Endothelial cell of umbilical vein (primary cell): ENCODE measurements at regions not wholly inside any gene's neighbourhood (a gene's known extent, or its start where the extent isn't known, plus 50 kb on each side); places are given as distances from the start of the nearest gene placed in this dataset.
"Not testable (repeated sequence)": the region's sequence is repeated elsewhere in the genome, so short reads cannot be mapped to it uniquely, and the experiment has no call there.

ENCODE experiments used
- BruUV-seq: library from RNA; stranded (reverse); fragments of 400-500 nt; replicated peaks from 2 replicates; lab custom pipeline; 2021; lab: Mats Ljungman, UMichigan
- CTCF ChIA-PET: fragments of 300-600, 350-600 bp; sonication (Branson Sonifier 250); formaldehyde crosslinking; loops from one replicate; lab custom pipeline; 2021; ENCODE audit warnings: antibody characterized with exemption, inconsistent platforms; lab: Charles Lee
- POLR2A ChIA-PET: fragments of 300-600, 350-600 bp; sonication (Branson Sonifier 250); formaldehyde crosslinking; loops from one replicate; lab custom pipeline; 2021; ENCODE audit warnings: antibody characterized with exemption, inconsistent platforms; lab: Charles Lee
- DNase-seq: peaks from one replicate; pipeline ENCODE4 v3.0.0-alpha.2; 2011; ENCODE audit warnings: low read depth, low spot score
- FAIRE-seq: peaks from 2 replicates; lab custom pipeline; 2011; peaks lifted over from hg19 to GRCh38; lab: Jason Lieb, UNC
- H2AFZ ChIP-seq: 2 replicates; pipeline ENCODE4 v1.6.0; 2012; ENCODE audit warnings: low read depth, low read length, control low read depth, inconsistent platforms
- H3K27ac ChIP-seq: 2 replicates; pipeline ENCODE4 v1.5.1; 2011; ENCODE audit warnings: low read depth, mild to moderate bottlenecking, control low read depth, low read length, moderate library complexity; ENCODE audit not compliant: insufficient read depth
- H3K27me3 ChIP-seq, 2 experiments: 2 replicates each; pipeline versions ENCODE4 v1.6.0 to v1.6.1; 2011; ENCODE audit warnings: low read length in 2 of 2, mixed read lengths in 1 of 2; ENCODE audit not compliant: control insufficient read depth in 2 of 2, insufficient read depth in 2 of 2
- H3K36me3 ChIP-seq, 2 experiments: 2 replicates in 1 of 2; 3 replicates in 1 of 2; pipeline ENCODE4 v1.5.1; 2011; ENCODE audit warnings: low read length in 2 of 2, mild to moderate bottlenecking in 1 of 2, moderate library complexity in 1 of 2; ENCODE audit not compliant: control insufficient read depth in 2 of 2, insufficient read depth in 2 of 2; ENCODE audit errors: extremely low read depth in 1 of 2
- H3K4me1 ChIP-seq: 3 replicates; pipeline ENCODE4 v1.5.1; 2011; ENCODE audit warnings: mild to moderate bottlenecking, low read length; ENCODE audit not compliant: control insufficient read depth, insufficient read depth; ENCODE audit errors: extremely low read depth
- H3K4me2 ChIP-seq: 2 replicates; pipeline ENCODE4 v1.6.1; 2011; ENCODE audit warnings: low read length, control low read depth, mixed read lengths; ENCODE audit not compliant: insufficient read depth
- H3K4me3 ChIP-seq, 3 experiments: fragments of 200-600 bp in 1 of 3; sonication (generic), shearing (Covaris generic) in 1 of 3; replicated peaks in 1 of 3; 2 replicates each; pipeline ENCODE4 v1.5.1; 2011 to 2016; ENCODE audit warnings: control low read depth in 3 of 3, low read length in 3 of 3, mild to moderate bottlenecking in 2 of 3, inconsistent platforms in 1 of 3, low read depth in 1 of 3, moderate library complexity in 1 of 3; ENCODE audit not compliant: insufficient read depth in 1 of 3
- H3K79me2 ChIP-seq: 2 replicates; pipeline ENCODE4 v1.6.0; 2012; ENCODE audit warnings: low read length, inconsistent platforms; ENCODE audit not compliant: control insufficient read depth, insufficient read depth
- H3K9ac ChIP-seq: replicated peaks from 2 replicates; pipeline ENCODE3; 2011; ENCODE audit warnings: low read length, control low read depth; ENCODE audit not compliant: insufficient read depth; ENCODE audit errors: extremely low read depth
- H3K9me1 ChIP-seq: replicated peaks from 3 replicates; pipeline ENCODE4 v1.6.0; 2011; ENCODE audit warnings: mild to moderate bottlenecking, low read length; ENCODE audit not compliant: control insufficient read depth, insufficient read depth; ENCODE audit errors: extremely low read depth
- H3K9me3 ChIP-seq: replicated peaks from 2 replicates; pipeline ENCODE4 v1.5.1; 2012; ENCODE audit warnings: low read length, inconsistent platforms; ENCODE audit not compliant: control insufficient read depth, insufficient read depth
- H4K20me1 ChIP-seq: replicated peaks from 2 replicates; pipeline ENCODE3; 2011; ENCODE audit warnings: mild to moderate bottlenecking, low read length; ENCODE audit not compliant: control insufficient read depth, insufficient read depth; ENCODE audit errors: extremely low read depth
- EZH2 ChIP-seq: IDR thresholded peaks from 2 replicates; pipeline ENCODE4 v1.6.1; 2012; ENCODE audit warnings: borderline replicate concordance, low read depth, mild to moderate bottlenecking, moderate library complexity, low read length, inconsistent platforms; ENCODE audit not compliant: severe bottlenecking
- FOS ChIP-seq: IDR thresholded peaks from 2 replicates; pipeline ENCODE4 v1.6.1; 2011; ENCODE audit warnings: mild to moderate bottlenecking, low read length, moderate library complexity, borderline replicate concordance; ENCODE audit not compliant: insufficient read depth
- GATA2 ChIP-seq: IDR thresholded peaks from 2 replicates; pipeline ENCODE4 v1.7.0; 2011; ENCODE audit warnings: low read depth, mild to moderate bottlenecking, moderate library complexity, mixed read lengths, low read length; ENCODE audit not compliant: insufficient read length, insufficient read depth
- JUN ChIP-seq: IDR thresholded peaks from 2 replicates; pipeline ENCODE4 v1.6.1; 2011; ENCODE audit warnings: borderline replicate concordance, low read depth; ENCODE audit not compliant: insufficient read length, insufficient read depth
- MYC ChIP-seq: IDR thresholded peaks from one replicate; pipeline ENCODE4 v1.6.1; 2011; ENCODE audit warnings: mild to moderate bottlenecking, low read depth, low read length
- POLR2A ChIP-seq: IDR thresholded peaks from 2 replicates; pipeline ENCODE4 v1.6.1; 2012; ENCODE audit warnings: low read depth, mild to moderate bottlenecking, control low read depth, low read length
- POLR2AphosphoS5 ChIP-seq: IDR thresholded peaks from 2 replicates; pipeline ENCODE4 v1.6.1; 2012; ENCODE audit warnings: low read depth, mild to moderate bottlenecking, control low read depth, low read length, moderate library complexity; ENCODE audit not compliant: insufficient read depth
- dilution Hi-C: fragments of 300-500 bp; cut with MboI; formaldehyde crosslinking; loops from one replicate; pipeline ENCODE4 v1.15.0; 2019; ENCODE audit warnings: low sequenced_read_pairs; ENCODE audit not compliant: extremely low pct_ligation_motif_present
- intact Hi-C: fragments of 100-400 bp; cut with micrococcal nuclease; formaldehyde crosslinking; loops from one replicate; pipeline ENCODE4 v1.10.0; 2022
- TF ChIP-seq, protein P1 (sequence below), 2 donors: IDR thresholded peaks; 1 replicate in 1 of 2; 2 replicates in 1 of 2; pipeline ENCODE4 v1.5.1; 2011; ENCODE audit warnings: low read length in 2 of 2, mild to moderate bottlenecking in 2 of 2, moderate library complexity in 2 of 2, control low read depth in 1 of 2, inconsistent platforms in 1 of 2, low read depth in 1 of 2; ENCODE audit not compliant: insufficient read depth in 1 of 2; ENCODE audit errors: extremely low read depth in 1 of 2
- TF ChIP-seq, protein P2 (sequence below): IDR thresholded peaks from 2 replicates; pipeline ENCODE4 v1.6.1; 2011; ENCODE audit not compliant: insufficient read depth, insufficient read length

DNA sequence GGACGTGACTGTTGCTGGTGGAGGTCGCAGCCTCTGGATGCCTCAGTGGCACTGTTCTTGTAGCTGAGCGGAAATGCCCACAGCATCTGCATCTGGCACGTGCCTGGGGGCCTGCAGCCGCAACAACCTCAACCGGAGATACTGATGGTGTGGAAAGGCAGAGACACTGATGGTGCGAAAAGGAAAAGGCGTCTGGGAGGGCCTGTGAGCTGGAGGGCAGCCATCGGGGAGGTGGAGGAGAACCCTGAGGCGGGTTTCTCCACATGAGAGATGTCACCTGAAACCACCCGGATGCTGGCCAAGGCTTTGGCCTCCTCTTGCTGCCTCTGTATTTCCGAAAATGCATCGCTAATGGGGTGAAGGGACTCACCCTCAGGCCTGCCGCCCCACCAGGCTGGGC lies 284.8 kb upstream of the WSB1 start:
- ChIA-PET POLR2A (no interaction called here), CTCF (no interaction called here)
- Histone ChIP-seq H3K4me3 (no peak overlapping the region), H3K36me3 (no peaks in the 10 kb centered on the region), H3K4me2 (no peak overlapping the region), H3K79me2 (no peaks in the 10 kb centered on the region), H3K9me3 (peaks cover 2% of the 10 kb centered on the region), H3K4me1 (no peaks in the 10 kb centered on the region), H3K27me3 (no peaks in the 10 kb centered on the region), H3K27ac (no peak overlapping the region), H3K9me1 (no peaks in the 10 kb centered on the region), H3K9ac (no peak overlapping the region), H2AFZ (no peak overlapping the region), H4K20me1 (no peaks in the 10 kb centered on the region)
- dilution Hi-C loops = no loop called here
- TF ChIP-seq, protein P1, sequence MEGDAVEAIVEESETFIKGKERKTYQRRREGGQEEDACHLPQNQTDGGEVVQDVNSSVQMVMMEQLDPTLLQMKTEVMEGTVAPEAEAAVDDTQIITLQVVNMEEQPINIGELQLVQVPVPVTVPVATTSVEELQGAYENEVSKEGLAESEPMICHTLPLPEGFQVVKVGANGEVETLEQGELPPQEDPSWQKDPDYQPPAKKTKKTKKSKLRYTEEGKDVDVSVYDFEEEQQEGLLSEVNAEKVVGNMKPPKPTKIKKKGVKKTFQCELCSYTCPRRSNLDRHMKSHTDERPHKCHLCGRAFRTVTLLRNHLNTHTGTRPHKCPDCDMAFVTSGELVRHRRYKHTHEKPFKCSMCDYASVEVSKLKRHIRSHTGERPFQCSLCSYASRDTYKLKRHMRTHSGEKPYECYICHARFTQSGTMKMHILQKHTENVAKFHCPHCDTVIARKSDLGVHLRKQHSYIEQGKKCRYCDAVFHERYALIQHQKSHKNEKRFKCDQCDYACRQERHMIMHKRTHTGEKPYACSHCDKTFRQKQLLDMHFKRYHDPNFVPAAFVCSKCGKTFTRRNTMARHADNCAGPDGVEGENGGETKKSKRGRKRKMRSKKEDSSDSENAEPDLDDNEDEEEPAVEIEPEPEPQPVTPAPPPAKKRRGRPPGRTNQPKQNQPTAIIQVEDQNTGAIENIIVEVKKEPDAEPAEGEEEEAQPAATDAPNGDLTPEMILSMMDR (IDR thresholded peaks at IDR 0.05; ENCODE audit: extremely low read depth in 1 of 2, insufficient read depth in 1 of 2, low read depth in 1 of 2, low read length in 2 of 2) = no peak
- TF ChIP-seq POLR2A (no peak), FOS (no peak), POLR2AphosphoS5 (no peak), MYC (no peak), GATA2 (no peak), JUN (no peak), EZH2 (no peak)
- TF ChIP-seq, protein P2, sequence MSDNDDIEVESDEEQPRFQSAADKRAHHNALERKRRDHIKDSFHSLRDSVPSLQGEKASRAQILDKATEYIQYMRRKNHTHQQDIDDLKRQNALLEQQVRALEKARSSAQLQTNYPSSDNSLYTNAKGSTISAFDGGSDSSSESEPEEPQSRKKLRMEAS = no peak
- no TSS peak for BruUV-seq
- DNase-seq = no peak
- no peak for FAIRE-seq
- intact Hi-C loops = no loop called here

DNA sequence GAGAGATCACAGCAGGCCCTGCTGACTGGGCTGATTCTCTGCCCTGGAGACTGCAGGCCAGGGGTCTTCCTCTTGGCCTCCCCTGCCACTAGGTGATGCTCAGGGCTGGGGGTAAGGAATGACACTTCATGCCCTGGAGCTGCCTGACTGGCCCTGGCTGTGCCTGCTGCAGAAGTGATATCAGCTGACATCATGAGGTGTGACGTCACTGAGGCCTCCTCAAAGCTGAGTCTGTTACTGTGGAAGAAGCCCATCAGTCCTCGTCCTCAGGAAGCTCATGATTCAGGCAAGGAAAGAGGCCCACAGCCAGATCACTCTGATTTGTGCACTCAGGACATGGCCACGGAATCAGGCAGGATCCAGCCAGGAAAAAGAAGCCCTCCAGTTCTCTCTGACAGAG lies 283.8 kb upstream of the WSB1 start:
- H3K27me3 ChIP-seq, dilution Hi-C loops, CTCF ChIA-PET, H3K9ac ChIP-seq, FAIRE-seq, H3K27ac ChIP-seq, H3K9me1 ChIP-seq, H3K36me3 ChIP-seq, intact Hi-C loops, H4K20me1 ChIP-seq, H3K79me2 ChIP-seq, POLR2A ChIA-PET, H3K9me3 ChIP-seq, H3K4me2 ChIP-seq, BruUV-seq, H3K4me3 ChIP-seq, H3K4me1 ChIP-seq, DNase-seq, H2AFZ ChIP-seq: not testable (repeated sequence)

DNA sequence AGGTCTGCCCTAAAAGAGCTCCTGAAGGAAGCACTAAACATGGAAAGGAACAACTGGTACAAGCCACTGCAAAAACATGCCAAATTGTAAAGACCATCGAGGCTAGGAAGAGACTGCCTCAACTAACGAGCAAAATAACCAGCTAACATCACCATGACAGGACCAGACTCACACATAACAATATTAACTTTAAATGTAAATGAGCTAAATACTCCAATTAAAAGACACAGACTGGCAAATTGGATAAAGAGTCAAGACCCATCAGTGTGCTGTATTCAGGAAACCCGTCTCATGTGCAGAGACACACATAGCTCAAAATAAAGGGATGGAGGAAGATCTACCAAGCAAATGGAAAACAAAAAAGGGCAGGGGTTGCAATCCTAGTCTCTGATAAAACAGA lies 263.4 kb upstream of the WSB1 start:
- H3K4me3 ChIP-seq, DNase-seq, FAIRE-seq, H3K9ac ChIP-seq, dilution Hi-C loops, H3K36me3 ChIP-seq, CTCF ChIA-PET, H2AFZ ChIP-seq, H3K4me1 ChIP-seq, H3K27ac ChIP-seq, H3K9me1 ChIP-seq, H4K20me1 ChIP-seq, H3K9me3 ChIP-seq, BruUV-seq, H3K4me2 ChIP-seq, H3K79me2 ChIP-seq, H3K27me3 ChIP-seq, intact Hi-C loops, POLR2A ChIA-PET: not testable (repeated sequence)
